Astrocyte of the spinal cord (primary cell): ENCODE measurements at regions not wholly inside any gene's neighbourhood (a gene's known extent, or its start where the extent isn't known, plus 50 kb on each side); places are given as distances from the start of the nearest gene placed in this dataset.
"Not testable (repeated sequence)": the region's sequence is repeated elsewhere in the genome, so short reads cannot be mapped to it uniquely, and the experiment has no call there.

Source experiments
- DNase-seq: peaks from one replicate; pipeline ENCODE4 v3.0.0; 2011; ENCODE audit warnings: low read depth, low spot score
- H3K4me3 ChIP-seq: 2 replicates; pipeline ENCODE4 v1.5.1; 2011; ENCODE audit warnings: low read depth, mild to moderate bottlenecking, low read length, moderate library complexity
- in situ Hi-C: cut with HindIII; loops from 2 replicates; pipeline ENCODE4 v1.10.0; 2017; ENCODE audit warnings: low sequenced_read_pairs
- TF ChIP-seq, protein P1 (sequence below): IDR thresholded peaks from 2 replicates; pipeline ENCODE4 v1.5.1; 2012; ENCODE audit warnings: low read depth, mild to moderate bottlenecking, low read length, inconsistent platforms

DNA sequence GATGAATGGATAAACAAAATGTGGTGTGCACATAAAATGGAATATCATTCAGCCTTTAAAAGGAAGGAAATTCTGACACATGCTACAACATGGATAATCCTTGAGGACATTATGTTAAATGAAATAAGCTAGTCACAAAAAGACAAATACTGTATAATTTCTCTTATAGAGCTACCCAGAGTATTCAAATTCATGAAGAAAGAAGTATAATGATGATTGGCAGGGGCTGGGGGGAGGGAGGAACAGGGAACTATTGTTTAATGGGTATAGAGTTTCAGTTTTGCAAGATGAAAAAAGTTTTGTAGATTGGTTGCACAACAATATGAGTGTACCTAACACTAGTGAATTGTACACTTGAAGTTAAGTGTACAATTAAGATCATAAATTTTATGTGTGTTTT lies 153.9 kb upstream of the STK26 start:
- TF ChIP-seq, protein P1, sequence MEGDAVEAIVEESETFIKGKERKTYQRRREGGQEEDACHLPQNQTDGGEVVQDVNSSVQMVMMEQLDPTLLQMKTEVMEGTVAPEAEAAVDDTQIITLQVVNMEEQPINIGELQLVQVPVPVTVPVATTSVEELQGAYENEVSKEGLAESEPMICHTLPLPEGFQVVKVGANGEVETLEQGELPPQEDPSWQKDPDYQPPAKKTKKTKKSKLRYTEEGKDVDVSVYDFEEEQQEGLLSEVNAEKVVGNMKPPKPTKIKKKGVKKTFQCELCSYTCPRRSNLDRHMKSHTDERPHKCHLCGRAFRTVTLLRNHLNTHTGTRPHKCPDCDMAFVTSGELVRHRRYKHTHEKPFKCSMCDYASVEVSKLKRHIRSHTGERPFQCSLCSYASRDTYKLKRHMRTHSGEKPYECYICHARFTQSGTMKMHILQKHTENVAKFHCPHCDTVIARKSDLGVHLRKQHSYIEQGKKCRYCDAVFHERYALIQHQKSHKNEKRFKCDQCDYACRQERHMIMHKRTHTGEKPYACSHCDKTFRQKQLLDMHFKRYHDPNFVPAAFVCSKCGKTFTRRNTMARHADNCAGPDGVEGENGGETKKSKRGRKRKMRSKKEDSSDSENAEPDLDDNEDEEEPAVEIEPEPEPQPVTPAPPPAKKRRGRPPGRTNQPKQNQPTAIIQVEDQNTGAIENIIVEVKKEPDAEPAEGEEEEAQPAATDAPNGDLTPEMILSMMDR, result no peak
- in situ Hi-C loops, result no loop called here

GRCh38 chrX:131874300-131874699 lies 148.8 kb upstream of the STK26 start:
- no peak for DNase-seq
- TF ChIP-seq, protein P1, result no peak
- H3K4me3 ChIP-seq, result no peak overlapping the region
- in situ Hi-C loops, result no loop called here

More for the DNA sequence above, 153.9 kb upstream of the STK26 start:
- no peak overlapping the region for H3K4me3 ChIP-seq
- no peak for DNase-seq

DNA sequence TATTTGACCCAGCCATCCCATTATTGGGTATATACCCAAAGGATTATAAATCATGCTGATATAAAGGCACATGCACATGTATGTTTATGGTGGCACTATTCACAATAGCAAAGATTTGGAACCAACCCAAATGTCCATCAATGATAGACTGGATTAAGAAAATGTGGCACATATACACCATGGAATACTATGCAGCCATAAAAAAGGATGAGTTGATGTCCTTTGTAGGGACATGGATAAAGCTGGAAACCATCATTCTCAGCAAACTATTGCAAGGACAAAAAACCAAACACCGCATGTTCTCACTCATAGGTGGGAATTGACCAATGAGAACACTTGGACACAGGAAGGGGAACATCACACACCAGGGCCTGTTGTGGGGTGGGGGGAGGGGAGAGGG lies 147.3 kb upstream of the STK26 start:
- H3K4me3 ChIP-seq, in situ Hi-C loops: not testable (repeated sequence)

DNA sequence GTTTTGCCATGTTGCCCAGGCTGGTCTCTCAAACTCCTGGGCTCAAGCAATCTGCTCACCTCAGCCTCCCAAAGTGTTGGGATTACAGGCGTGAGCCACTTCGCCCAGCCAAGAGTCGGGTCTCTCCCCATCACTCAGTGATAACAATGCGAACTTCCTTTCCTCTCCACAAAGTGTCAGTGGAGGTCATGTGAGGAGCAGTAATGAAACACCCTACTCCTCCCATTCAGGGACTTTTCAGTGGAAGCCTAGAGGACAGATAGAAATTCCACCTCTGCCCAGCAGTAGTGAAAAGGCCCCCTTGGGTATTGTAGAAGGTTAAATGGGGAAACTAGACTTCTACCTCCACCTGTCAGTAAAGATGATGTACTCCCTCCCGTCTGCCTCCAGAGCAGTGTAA lies 141.9 kb upstream of the STK26 start:
- H3K4me3 ChIP-seq, result no peak overlapping the region
- TF ChIP-seq, protein P1, result no peak
- in situ Hi-C loops, result no loop called here
- no peak for DNase-seq

More for the DNA sequence above, 147.3 kb upstream of the STK26 start:
- DNase-seq, result not testable (repeated sequence)

- in situ Hi-C loops, H3K4me3 ChIP-seq, DNase-seq: not testable (repeated sequence)
These were observed 138.1 kb upstream of the STK26 start for GRCh38 chrX:131885042-131885441.

- DNase-seq, in situ Hi-C loops, H3K4me3 ChIP-seq: not testable (repeated sequence)
These were observed 129.2 kb upstream of the STK26 start for GRCh38 chrX:131893857-131894256.

DNA sequence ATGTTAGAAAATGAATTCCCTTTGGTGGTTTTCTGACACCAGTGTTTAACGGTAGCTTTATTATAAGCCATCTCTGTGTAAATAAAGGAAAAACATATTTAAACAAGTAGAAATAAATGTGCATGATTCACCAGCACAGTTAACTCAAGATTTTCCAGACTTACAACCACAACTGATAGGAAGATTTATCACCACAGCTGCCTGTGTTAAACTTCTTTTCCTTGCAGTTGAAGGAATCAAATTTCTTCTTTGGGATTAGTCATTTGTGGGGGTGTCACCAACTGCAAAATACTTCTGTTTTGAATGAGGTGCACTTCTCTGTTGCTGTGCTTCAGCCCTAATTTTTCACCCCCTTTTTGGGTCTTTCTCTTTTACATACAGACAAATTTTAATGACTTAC lies 128.1 kb upstream of the STK26 start:
- H3K4me3 ChIP-seq, result no peak overlapping the region
- DNase-seq, result peak; percentile 69
- in situ Hi-C loops, result no loop called here
- TF ChIP-seq, protein P1, result no peak

DNA sequence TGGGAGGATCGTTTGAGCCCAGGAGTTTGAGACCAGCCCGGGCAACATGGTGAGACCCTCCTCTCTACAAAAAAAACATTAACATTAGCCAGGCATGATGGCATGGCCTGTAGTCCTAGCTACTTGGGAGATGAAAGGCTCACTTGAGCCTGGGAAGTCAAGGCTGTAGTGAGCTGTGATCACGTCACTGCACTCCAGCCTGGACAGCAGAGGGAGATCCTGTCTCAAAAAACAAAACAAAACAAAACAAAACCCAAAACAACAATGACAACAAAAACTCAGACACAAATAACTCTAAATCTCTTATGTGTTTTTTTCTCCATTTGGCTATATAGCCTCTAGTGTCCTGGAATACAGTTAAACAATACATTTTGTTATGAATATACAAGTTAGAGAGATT lies 127.3 kb upstream of the STK26 start:
- TF ChIP-seq, protein P1, result no peak
- H3K4me3 ChIP-seq, result no peak overlapping the region
- in situ Hi-C loops, result no loop called here
- no peak for DNase-seq
